Non-pigmented ciliary epithelial cell (primary cell): ENCODE measurements at regions not wholly inside any gene's neighbourhood (a gene's known extent, or its start where the extent isn't known, plus 50 kb on each side); places are given as distances from the start of the nearest gene placed in this dataset.
"Not testable (repeated sequence)": the region's sequence is repeated elsewhere in the genome, so short reads cannot be mapped to it uniquely, and the experiment has no call there.

Experiments
- DNase-seq: peaks from one replicate; pipeline ENCODE4 v3.0.0-alpha.2; 2010; ENCODE audit warnings: low read depth

- not testable (repeated sequence) for DNase-seq
Observed at GRCh38 chr12:88368077-88368476, 212.2 kb downstream of the KITLG start.

DNA sequence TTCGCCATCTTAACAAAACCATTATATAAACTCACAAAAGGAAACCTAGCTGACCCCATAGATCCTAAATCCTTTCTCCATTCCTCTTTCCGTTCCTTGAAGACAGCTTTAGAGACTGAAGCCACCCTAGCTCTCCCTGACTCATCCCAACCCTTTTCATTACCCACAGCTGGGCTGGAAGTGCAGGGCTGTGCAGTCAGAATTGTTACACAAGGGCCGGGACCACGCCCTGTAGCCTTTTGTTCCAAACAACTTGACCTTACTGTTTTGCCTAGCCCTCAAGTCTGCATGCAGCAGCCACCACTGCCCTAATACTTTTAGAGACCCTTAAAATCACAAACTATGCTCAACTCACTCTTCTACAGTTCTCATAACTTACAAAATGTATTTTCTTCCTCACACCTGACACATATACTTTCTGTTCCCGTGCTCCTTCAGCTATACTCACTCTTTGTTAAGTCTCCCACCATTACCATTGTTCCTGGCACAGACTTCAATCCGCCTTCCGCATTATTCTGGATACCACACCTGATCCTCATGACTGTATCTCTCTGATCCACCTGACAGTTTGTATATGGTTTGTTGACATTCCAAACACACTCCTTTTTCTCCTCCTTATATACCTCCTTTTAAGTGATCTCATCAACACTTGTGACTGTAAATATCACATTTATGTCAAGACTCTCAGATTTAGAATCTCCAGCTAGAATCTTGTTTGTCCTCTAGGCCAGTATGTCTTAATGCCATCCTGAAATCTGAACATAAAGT, 208.7 kb downstream of the KITLG start:
- DNase-seq = no peak

DNA sequence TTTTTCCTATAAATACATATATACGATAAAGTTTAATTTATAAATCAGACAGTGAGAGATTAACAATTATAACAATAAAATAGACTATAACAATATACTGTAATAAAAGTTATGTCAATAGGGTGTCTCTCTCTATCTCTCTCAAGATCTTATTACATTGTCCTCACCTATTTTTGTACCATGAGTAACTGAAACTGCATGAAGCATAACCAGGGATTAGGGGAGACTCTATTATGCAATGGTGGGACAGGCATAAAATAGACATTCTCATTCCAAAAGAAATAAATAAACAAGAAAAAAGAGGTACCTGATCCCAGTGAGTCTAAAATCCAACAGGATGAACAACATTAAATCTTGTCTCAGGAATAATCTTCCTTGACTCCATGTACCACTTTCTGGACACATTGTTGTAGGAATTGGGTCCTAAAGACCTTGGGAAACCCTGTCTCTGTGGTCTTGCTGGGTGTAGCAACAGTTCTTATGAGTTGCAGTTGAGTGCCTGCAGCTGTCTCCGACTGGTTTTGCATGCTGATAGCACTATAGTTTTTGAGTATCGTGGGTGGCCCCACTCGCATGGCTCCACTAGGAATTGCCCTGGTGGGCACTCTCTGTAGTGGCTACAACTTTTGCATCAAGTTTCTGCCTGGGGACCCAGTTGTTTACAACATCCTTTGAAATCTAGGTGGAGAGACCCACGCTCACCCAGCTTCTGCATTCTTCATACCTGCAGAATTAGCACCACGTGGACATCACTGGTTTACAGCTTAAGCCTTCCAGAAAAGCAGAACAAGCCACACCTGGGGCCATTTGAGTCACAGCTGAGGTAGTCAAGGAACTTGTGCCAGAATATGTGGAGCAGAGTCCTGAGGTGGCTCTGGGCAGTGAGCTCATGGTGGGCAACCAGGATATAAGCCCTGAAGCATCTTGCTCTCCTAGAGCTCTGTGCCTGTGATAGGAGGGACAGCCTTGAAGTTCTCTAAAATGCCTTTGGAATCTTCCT, 204.7 kb downstream of the KITLG start:
- no peak for DNase-seq

GRCh38 chr12:88377973-88378372, 202.3 kb downstream of the KITLG start:
- no peak for DNase-seq

DNA sequence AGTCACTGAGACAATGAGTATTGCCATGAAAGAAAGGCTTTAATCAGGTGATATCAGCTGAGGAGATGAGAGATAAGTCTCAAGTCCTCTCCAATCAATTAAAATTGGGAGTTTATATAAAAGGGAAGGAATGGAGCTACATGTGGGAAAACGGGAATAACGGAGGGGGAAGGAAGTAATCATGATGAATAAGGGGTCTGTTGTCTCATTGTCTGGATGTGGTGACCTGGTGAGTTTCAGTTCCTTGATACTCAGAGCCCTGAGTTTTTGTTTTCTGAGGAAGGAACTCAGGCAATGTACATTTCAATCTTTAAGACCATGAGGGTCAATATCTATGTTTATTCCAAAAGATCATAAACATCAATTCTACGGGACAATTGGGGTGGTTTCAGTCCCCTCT, 198.8 kb downstream of the KITLG start:
- DNase-seq = no peak

DNA sequence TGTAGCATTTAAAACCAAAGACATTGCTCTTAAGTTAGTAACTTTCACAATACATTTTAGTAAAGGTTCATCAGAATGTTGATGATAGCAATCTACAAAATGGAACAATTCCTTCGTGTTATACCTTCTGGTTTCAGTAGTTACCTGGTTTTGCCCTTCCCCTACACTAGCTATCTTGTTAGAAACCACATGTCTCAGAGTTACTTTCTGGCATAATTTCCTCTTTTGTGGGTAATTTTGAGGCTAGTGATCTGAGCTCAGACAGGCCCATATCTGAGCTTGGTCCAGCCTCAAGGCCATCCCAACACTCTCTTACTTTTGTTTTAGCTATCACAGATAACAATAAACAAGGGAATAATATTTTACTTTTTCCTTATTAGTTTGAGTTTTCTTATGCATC, 196.9 kb downstream of the KITLG start:
- DNase-seq = no peak

- no peak for DNase-seq
Observed at GRCh38 chr12:88388566-88389540, 191.4 kb downstream of the KITLG start.

DNA sequence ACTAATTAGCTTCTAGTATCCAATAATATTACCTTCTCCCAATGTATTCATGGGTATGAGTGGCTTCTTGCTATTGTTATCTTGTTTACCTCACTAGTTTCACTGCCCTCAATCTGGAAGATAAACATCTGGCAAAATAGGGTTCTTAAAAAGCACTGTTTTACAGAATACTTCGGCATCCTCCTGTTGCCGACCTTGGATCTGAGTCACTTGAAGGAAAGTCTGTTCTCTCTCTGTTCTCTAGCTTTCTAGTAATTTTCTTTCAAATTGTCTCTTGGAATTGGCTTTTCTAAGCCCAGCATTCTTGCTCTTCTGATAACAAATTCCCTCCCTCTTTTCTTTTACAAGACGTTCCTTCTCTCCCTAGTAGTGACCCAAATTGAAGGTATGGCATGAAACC, 189.5 kb downstream of the KITLG start:
- DNase-seq = no peak

- DNase-seq = peak; percentile 71
Observed at GRCh38 chr12:88391556-88391955, 188.7 kb downstream of the KITLG start.

GRCh38 chr12:88393017-88393767, 187.1 kb downstream of the KITLG start:
- no peak for DNase-seq

- no peak for DNase-seq
Observed at GRCh38 chr12:88398031-88398430, 182.2 kb downstream of the KITLG start.

- DNase-seq = no peak
Observed at GRCh38 chr12:88399811-88400210, 180.5 kb downstream of the KITLG start.

DNA sequence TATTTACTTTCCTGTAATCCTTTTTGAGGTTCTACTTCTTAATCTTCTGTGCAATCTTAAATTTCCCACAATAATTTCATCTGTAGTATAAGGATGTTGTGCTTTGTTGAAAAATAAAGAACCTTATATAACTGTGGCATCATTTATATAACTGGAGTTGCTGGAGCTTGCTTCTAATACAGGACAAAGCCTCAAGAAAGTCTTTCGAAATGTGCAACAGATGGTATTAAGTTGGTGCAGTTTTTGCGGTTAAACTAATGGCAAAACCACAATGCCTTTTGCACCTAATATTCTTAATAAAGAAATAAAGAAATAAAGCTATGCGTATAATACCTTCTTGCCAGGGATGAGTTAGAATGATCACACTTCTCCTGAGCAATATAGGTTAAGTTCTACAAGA, 180.0 kb downstream of the KITLG start:
- DNase-seq = no peak

DNA sequence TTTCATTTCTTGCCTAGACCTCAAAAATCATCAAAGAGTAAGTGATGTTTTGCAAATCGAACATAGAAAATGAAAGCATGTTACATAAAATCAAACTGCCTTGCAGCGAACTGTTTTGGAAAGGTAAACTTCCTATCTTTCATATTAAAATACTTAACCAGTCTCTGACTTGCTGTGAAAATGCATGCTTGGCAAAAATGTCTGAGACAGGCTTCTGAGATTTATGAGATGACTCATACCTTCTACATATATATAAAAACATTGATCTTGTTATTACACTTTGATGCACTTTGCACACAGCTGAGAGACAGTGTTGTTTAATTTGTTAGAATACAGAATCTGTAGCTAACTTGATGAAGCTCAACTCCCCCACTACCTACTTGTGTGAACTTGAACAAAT, 179.1 kb downstream of the KITLG start:
- no peak for DNase-seq

- no peak for DNase-seq
Observed at GRCh38 chr12:88406905-88407304, 173.4 kb downstream of the KITLG start.

DNA sequence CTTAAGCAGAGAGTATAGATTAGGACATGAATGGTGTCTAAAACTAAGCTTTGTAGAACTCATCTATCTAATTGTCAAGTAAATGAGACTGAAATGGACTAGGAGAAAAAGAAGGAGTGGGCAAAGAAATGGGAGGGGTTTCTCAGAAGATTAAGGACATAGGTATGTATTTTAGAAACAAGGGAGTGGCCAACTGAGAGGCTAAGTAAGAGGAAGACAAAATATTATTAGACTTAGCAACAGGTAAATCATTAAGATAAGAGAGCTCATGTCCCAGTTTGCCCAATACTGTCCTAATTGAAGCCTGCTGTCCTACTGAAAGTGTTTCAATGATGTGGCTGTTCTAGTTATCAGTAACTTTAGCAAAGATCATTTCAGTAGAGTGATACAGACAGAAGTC, 171.4 kb downstream of the KITLG start:
- no peak for DNase-seq

DNA sequence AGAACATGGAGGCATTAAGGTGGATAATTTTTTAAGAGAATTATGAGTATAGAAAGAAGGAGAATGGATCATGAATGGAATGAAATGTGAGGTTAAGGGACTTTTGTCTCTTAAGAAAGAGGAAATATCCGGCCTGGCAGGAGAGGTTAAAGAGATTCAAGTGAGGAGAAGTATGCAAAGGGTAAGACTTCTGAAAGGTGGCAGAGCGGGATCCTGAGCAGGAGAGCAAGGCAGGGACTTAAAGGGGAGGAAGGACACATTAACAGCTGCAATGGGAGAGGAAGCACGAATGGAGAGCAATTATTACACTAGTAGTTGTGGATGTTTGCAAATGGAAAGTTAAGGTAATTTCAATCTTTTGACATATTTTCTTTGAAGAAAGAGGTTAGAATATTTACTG, 171.0 kb downstream of the KITLG start:
- DNase-seq = no peak

GRCh38 chr12:88411689-88412088, 168.6 kb downstream of the KITLG start:
- no peak for DNase-seq

GRCh38 chr12:88413646-88414045, 166.6 kb downstream of the KITLG start:
- DNase-seq = no peak

- DNase-seq = no peak
Observed at GRCh38 chr12:88416155-88416554, 164.1 kb downstream of the KITLG start.

- no peak for DNase-seq
Observed at GRCh38 chr12:88416786-88417185, 163.5 kb downstream of the KITLG start.
